ENCODE measurements at regions not wholly inside any gene's neighbourhood (a gene's known extent, or its start where the extent isn't known, plus 50 kb on each side); places are given as distances from the start of the nearest gene placed in this dataset.

GRCh38 chr10:49463605-49464004 is 67.7 kb upstream of the DRGX start (continued):
- no peak for TF ChIP-seq ATF2 (IDR thresholded peaks at IDR 0.05; ENCODE audit: low read length)
